ENCODE measurements at regions not wholly inside any gene's neighbourhood (a gene's known extent, or its start where the extent isn't known, plus 50 kb on each side); places are given as distances from the start of the nearest gene placed in this dataset.

GRCh38 chr14:87725318-87725717 is 267.7 kb downstream of the GALC start:
- CTCF ChIA-PET = no interaction called here
- Histone ChIP-seq H3K9me3 (ENCODE audit: control insufficient read depth in 1 of 2, insufficient read depth in 1 of 2, low read length in 2 of 2) (no peaks in the 10 kb centered on the region), H3K27ac (ENCODE audit: low read depth in 1 of 2, low read length in 2 of 2) (no peak overlapping the region), H3K27me3 (ENCODE audit: control insufficient read depth in 1 of 2, insufficient read depth in 2 of 2, low read length in 2 of 2) (no peaks in the 10 kb centered on the region), H3K4me1 (ENCODE audit: insufficient read depth, low read length) (no peaks in the 10 kb centered on the region), H3K36me3 (ENCODE audit: insufficient read depth, low read length) (no peaks in the 10 kb centered on the region), H3K4me3 (ENCODE audit: low read length) (no peak overlapping the region)
- H3K27me3 Mint-ChIP-seq = peaks cover 8% of the 10 kb centered on the region
- POLR2A ChIA-PET = no interaction called here
- H3K27ac Mint-ChIP-seq = no peak overlapping the region
- no peak for DNase-seq
- peaks cover 2% of the 10 kb centered on the region for H3K9me3 Mint-ChIP-seq
- no peaks in the 10 kb centered on the region for H3K4me1 Mint-ChIP-seq (ENCODE audit: low read depth)
- ATAC-seq (ENCODE audit: poor library complexity) = no peak
- no peaks in the 10 kb centered on the region for H3K36me3 Mint-ChIP-seq (ENCODE audit: low read depth)
- no peak for TF ChIP-seq CTCF (IDR thresholded peaks at IDR 0.05)
- intact Hi-C loops (cut with DNase I, micrococcal nuclease) = no loop called here
- no peak overlapping the region for H3K4me3 Mint-ChIP-seq

GRCh38 chr14:87712396-87713090 is 280.4 kb downstream of the GALC start:
- H3K9me3 Mint-ChIP-seq = no peaks in the 10 kb centered on the region
- ATAC-seq (ENCODE audit: poor library complexity) (no peak), DNase-seq (no peak)
- no peak overlapping the region for H3K4me3 Mint-ChIP-seq
- H3K27ac Mint-ChIP-seq = no peak overlapping the region
- intact Hi-C loops (cut with DNase I, micrococcal nuclease) = no loop called here
- Histone ChIP-seq H3K27ac (ENCODE audit: low read depth in 1 of 2, low read length in 2 of 2) (no peak overlapping the region), H3K36me3 (ENCODE audit: insufficient read depth, low read length) (no peaks in the 10 kb centered on the region), H3K27me3 (ENCODE audit: control insufficient read depth in 1 of 2, insufficient read depth in 2 of 2, low read length in 2 of 2) (no peaks in the 10 kb centered on the region), H3K4me1 (ENCODE audit: insufficient read depth, low read length) (no peaks in the 10 kb centered on the region), H3K9me3 (ENCODE audit: control insufficient read depth in 1 of 2, insufficient read depth in 1 of 2, low read length in 2 of 2) (no peaks in the 10 kb centered on the region), H3K4me3 (ENCODE audit: low read length) (no peak overlapping the region)
- H3K27me3 Mint-ChIP-seq = peaks cover 6% of the 10 kb centered on the region
- ChIA-PET CTCF (no interaction called here), POLR2A (no interaction called here)
- TF ChIP-seq CTCF (IDR thresholded peaks at IDR 0.05) = no peak
- H3K36me3 Mint-ChIP-seq (ENCODE audit: low read depth) = no peaks in the 10 kb centered on the region
- no peaks in the 10 kb centered on the region for H3K4me1 Mint-ChIP-seq (ENCODE audit: low read depth)

GRCh38 chr14:87705439-87705896 is 287.5 kb downstream of the GALC start:
- TF ChIP-seq CTCF (IDR thresholded peaks at IDR 0.05) = no peak
- H3K36me3 ChIP-seq (ENCODE audit: insufficient read depth, low read length) = no peaks in the 10 kb centered on the region
- ChIA-PET POLR2A (no interaction called here), CTCF (no interaction called here)
- no peaks in the 10 kb centered on the region for H3K4me1 ChIP-seq (ENCODE audit: insufficient read depth, low read length)
- DNase-seq (no peak), ATAC-seq (ENCODE audit: poor library complexity) (no peak)
- no peaks in the 10 kb centered on the region for H3K27me3 ChIP-seq (ENCODE audit: control insufficient read depth in 1 of 2, insufficient read depth in 2 of 2, low read length in 2 of 2)
- no peak overlapping the region for H3K4me3 ChIP-seq (ENCODE audit: low read length)
- H3K4me3 Mint-ChIP-seq = no peak overlapping the region
- H3K27me3 Mint-ChIP-seq = no peaks in the 10 kb centered on the region
- H3K27ac Mint-ChIP-seq = no peak overlapping the region
- H3K4me1 Mint-ChIP-seq (ENCODE audit: low read depth) = no peaks in the 10 kb centered on the region
- no peaks in the 10 kb centered on the region for H3K36me3 Mint-ChIP-seq (ENCODE audit: low read depth)
- intact Hi-C loops (cut with DNase I, micrococcal nuclease) = no loop called here
- H3K27ac ChIP-seq (ENCODE audit: low read depth in 1 of 2, low read length in 2 of 2) = no peak overlapping the region
- no peaks in the 10 kb centered on the region for H3K9me3 Mint-ChIP-seq
- H3K9me3 ChIP-seq (ENCODE audit: control insufficient read depth in 1 of 2, insufficient read depth in 1 of 2, low read length in 2 of 2) = no peaks in the 10 kb centered on the region
